HEK293 (cell line): ENCODE measurements at regions not wholly inside any gene's neighbourhood (a gene's known extent, or its start where the extent isn't known, plus 50 kb on each side); places are given as distances from the start of the nearest gene placed in this dataset.

Experiments
- CTCF ChIP-seq: fragments of 450-650 bp; formaldehyde crosslinking; IDR thresholded peaks from 2 replicates; pipeline ENCODE4 v1.5.1; 2016; ENCODE audit warnings: missing biosample characterization, missing genetic modification characterization
- GLI2 ChIP-seq: fragments of 450-650 bp; formaldehyde crosslinking; IDR thresholded peaks from 2 replicates; pipeline ENCODE4; 2017; ENCODE audit warnings: missing biosample characterization, missing genetic modification characterization, low read depth, borderline replicate concordance
- ZBTB21 ChIP-seq: fragments of 450-650 bp; formaldehyde crosslinking; IDR thresholded peaks from 2 replicates; pipeline ENCODE4 v1.5.1; 2017; ENCODE audit warnings: missing biosample characterization, missing genetic modification characterization
- ZNF121 ChIP-seq: fragments of 450-650 bp; formaldehyde crosslinking; IDR thresholded peaks from 2 replicates; pipeline ENCODE4 v1.5.1; 2016; ENCODE audit warnings: missing biosample characterization, missing genetic modification characterization
- ZNF133 ChIP-seq: fragments of 450-650 bp; formaldehyde crosslinking; IDR thresholded peaks from 2 replicates; pipeline ENCODE4 v1.5.1; 2016; ENCODE audit warnings: missing biosample characterization, missing genetic modification characterization
- ZNF350 ChIP-seq: fragments of 450-650 bp; formaldehyde crosslinking; IDR thresholded peaks from 2 replicates; pipeline ENCODE4 v1.5.0; 2017; ENCODE audit warnings: missing biosample characterization, mild to moderate bottlenecking, missing genetic modification characterization
- ZNF549 ChIP-seq: fragments of 450-650 bp; IDR thresholded peaks from 2 replicates; pipeline ENCODE4 v1.5.1; 2018; ENCODE audit warnings: missing biosample characterization, missing genetic modification characterization, mild to moderate bottlenecking, inconsistent platforms, moderate library complexity
- ZNF600 ChIP-seq: fragments of 450-650 bp; formaldehyde crosslinking; IDR thresholded peaks from 2 replicates; pipeline ENCODE4 v1.5.1; 2016; ENCODE audit warnings: missing biosample characterization, missing genetic modification characterization

GRCh38 chr1:5722635-5723164 lies 269.5 kb downstream of the NPHP4 start:
- no peak for TF ChIP-seq ZBTB21 (tag by site-specific recombination)
- TF ChIP-seq ZNF350 (tag by site-specific recombination), result no peak
- TF ChIP-seq ZNF600, result no peak
- no peak for TF ChIP-seq ZNF121 (tag by site-specific recombination)
- TF ChIP-seq CTCF (tag by site-specific recombination), result no peak
- TF ChIP-seq ZNF549 (tag by site-specific recombination), result no peak
- no peak for TF ChIP-seq GLI2
- no peak for TF ChIP-seq ZNF133 (tag by site-specific recombination)
